NCI-H146 (cell line): ENCODE measurements at regions not wholly inside any gene's neighbourhood (a gene's known extent, or its start where the extent isn't known, plus 50 kb on each side); places are given as distances from the start of the nearest gene placed in this dataset.
A peak's percentile ranks its signal among the peaks of the same experiment; 100 is the strongest.

Experiments
- DNase-seq: peaks from one replicate; lab custom pipeline; 2025; lab: John Stamatoyannopoulos, UW

DNA sequence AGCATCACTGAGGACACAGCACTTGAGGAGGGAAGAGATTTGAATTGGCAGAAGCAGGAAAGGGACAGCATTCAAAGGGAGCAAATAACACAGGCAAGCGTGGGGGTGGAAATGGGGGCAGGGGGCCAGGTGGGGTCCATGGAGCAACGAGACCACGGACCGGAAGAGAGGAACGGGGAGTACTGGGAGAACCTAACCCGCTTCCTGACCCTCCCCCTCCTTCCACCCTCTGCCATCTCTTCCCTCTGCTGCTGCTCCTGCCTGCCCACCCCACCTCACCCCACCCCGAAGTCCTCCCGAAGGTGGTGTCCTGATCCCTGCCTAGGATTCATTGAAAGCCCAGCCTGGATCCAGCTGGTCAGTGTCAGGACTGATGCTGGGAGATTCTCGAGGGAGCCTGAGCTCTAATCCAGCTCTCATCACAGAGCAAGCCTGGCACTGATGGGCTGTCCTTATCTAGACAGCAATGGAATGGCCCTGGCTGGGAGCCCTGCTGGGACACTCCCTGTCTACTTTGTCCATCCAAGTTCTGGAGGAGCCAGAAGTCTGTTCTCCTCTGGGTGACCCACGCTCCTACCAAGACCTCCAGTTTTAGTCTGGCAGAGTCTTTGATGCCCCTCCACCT, 105.0 kb downstream of the TRIM29 start:
- no peak for DNase-seq

DNA sequence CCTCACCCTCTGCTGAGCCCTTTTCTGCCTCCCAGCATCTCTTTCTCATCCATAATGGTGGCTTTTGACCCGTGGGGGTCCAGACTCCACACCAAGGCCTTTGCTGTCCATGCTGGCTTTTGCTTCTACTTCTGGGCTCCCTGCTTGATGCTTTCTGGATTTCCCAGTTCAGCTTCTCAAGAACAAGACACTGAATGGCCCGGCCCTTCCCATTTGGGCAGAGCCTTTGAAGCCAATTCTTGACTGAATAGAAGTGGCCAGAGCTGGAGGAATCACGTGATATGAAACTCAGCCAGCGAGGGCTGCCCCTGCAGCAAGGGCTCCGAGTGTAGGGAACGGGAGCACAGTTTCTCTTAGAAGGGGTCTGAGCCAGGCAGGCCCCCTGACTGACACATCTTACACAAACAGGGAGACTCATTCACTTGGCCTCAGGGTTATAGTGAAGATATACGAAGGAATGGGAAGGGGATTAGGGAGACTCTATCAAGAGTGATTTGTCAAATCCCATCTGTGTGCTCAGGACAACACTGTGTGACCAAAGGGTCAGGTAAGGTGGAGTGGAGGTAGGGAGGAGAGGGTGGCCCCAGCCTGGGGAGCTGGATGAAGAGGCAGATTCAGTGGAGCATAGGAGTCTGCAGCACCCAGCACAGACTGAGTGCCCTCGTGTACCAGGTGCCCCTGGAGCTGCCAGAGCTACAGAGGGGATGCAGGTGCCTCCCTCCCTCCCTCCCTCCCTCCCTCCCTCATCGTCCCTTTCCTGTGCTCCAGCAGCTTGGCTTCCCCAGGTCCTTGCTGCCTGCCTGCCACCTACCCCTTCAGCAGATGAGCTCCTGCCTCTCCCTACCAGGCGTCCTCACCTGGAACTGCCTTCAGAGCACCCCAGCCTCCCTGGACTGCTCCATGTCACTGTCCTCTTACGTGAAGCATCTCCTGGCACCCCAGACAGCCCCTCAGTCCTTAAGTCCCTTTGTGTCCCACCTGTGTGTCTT, 106.0 kb downstream of the TRIM29 start:
- DNase-seq, result no peak

DNA sequence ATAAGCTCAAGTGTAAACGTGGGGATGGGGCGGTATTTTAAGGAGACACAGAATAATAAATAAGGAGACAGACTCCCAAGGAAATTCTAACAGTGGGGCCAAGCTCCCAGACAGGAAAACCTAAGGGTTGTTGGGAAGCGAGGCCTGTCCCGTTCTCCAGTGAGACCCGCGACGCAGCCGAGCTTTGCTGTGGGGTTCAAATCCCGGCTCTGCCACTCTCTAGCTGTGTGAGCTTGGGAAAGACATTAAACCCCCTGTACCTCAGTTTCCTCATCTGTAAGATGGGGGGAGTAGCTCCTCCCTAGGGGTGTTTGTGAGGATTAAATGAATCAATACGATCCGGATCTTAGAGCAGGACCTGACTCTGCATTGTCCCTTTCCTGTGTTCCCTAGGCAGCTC, 106.8 kb downstream of the TRIM29 start:
- DNase-seq, result no peak

DNA sequence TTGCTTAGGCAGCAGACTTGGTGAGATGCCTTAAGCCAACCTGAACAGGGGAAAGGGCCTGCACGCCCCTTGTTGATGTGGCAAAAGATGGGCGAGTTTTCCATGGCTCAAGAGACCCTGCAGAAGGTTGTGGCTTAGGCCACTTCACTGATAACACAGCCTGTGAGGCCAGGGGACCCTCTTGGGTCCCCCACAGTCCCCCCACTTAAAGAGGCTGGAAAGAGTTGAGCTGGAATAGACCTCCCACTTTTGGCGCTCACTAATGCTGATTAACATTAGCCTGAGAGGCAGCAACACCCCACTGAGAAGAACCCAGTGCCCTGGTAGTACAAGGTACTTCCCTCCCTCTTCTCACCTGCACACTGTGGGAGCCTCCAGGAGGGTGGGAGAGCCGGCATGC, 107.5 kb downstream of the TRIM29 start:
- DNase-seq, result no peak

DNA sequence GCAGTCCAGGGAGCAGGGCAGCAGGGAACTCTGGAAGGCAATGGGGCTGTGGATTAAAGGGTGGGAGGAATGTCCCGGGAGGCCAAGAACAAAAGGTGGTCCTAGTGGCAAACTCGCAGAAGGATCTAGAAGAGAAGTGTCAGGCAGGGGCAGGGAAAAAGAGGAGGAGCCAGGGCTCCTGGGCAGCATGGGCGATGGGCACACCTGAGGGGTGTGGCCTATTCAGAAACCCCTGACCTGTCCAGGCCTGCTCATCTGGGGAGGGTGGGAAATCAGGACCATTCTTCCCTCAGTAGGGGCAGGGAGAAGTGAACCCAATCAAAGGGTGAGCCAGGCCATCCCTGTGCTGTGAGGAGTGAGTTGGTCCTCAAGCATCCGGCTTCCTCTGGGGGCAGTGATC, 108.6 kb downstream of the TRIM29 start:
- no peak for DNase-seq

DNA sequence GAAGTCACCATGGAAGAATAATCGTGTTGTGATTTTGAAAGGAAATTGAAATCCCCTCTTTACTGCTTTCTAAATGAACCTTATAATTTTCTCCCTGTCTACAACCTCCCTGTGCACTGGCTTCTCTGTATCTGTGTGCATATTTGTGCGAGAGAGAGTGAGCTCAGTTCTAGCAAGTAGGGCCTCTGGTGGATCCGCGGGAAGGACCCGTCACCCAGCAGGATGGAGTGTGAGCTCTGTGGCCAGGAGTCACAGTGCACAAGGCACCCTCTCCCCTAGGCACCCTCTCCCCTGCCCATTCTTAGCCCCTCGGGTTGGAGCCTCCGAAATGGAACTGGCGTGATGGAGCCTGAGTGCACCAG, 109.0 kb downstream of the TRIM29 start:
- DNase-seq, result no peak

DNA sequence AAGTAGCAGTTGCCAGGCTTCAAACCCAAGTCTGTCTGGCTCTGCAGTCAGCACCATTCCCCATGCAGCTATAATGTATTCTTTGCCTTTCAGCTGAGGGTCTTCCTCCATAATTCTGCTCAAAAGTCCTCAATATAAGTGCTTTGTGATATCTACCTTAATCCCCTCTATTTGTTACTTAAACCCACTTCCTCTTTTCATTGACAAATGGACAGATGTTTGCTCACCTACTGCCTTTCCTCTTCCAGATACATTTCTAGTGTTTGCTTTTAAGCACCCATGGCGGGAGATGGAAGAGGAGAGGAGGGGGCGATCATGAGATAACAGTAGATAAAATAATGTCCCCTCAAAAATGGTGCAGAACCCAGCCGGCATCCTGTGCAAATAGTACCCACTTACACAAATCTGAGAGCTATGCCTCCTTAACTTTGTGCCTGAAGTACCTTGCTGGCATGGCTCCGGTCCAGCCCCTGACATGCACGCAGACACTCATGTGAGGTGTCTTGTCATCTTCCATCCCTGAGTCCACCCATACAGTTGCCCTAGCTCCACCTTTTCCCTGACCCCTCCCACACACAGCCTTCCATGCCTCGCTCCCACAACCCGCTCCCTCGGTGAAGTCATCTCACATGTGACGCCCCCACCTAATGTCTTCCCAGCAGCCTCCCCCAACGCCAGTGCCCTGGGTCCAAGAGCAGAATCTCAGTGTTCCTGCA, 109.6 kb downstream of the TRIM29 start:
- DNase-seq, result no peak

DNA sequence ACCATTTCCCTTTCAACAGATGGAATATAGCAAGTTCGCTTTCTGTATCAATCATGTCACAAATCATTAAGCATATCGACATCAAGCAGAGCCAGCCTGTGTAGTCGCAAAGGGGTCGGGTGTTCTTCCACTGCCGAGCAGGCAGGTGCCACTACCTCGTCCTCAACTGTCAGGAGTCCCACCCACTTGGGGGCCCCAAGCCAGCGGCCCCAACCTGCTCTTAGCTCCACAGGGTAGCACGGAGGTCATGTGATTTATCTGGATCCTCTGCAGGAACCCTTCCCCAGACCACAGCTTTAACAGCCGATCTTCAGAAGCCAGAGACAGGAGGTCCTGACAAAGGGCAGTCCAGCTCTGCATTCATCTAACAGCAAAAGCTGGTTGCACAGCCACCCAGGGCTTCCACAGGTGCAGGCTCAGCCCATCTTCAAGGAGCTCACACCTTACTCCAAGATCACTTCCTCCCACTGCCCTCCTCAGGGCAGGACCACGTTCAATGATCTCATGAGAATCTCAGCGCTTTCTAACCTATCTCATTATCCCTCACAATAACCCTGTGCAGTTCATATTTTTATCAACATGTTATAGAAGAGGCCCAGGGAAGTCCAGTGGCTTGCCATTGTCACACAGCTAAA, 110.2 kb downstream of the TRIM29 start:
- no peak for DNase-seq

DNA sequence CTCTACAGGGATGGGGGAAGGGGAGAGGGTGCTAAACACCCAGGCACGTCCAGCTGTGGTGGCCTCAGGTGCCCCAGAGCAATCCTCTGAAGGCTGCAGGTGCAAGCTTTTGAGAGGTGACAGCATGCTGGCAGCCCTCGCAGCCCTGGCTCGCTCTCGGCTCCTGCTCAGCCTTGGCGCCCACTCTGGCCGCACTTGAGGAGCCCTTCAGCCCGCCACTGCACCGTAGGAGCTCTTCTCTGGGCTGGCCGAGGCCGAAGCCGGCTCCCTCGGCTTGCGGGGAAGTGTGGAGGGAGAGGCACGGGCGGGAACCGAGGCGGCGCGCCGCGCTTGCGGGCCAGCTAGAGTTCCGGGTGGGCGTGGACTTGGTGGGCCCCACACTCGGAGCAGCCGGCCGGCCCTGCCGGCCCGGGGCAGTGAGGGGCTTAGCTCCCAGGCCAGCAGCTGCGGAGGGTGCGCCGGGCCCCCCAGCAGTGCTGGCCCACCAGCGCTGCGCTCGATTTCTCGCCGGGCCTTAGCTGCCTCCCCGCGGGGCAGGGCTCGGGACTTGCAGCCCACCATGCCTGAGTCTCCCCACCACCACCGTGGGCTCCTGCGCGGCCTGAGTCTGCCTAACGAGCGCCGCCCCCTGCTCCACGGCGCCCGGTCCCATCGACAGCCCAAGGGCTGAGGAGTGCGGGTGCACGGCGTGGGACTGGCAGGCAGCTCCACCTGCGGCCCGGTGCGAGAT, 112.1 kb downstream of the TRIM29 start:
- no peak for DNase-seq

DNA sequence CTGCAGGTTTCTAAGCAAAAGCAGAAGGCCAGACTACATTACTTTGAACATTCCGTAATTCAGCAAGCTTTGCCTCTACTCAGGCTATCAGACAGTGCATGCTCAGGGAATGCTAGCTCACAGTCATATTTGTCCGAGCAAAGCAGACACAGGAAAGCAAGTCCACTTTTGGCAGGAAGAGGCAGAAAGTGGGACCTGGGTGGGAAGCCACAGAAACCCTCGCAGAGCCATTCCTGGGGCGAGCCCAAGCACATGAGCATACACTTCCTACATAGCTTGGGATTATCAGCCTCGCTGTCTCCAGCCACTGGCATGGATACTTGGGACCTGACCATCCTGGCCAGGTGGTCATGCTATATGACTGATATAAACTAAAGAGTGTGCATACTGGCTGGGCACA, 113.3 kb downstream of the TRIM29 start:
- DNase-seq, result no peak

DNA sequence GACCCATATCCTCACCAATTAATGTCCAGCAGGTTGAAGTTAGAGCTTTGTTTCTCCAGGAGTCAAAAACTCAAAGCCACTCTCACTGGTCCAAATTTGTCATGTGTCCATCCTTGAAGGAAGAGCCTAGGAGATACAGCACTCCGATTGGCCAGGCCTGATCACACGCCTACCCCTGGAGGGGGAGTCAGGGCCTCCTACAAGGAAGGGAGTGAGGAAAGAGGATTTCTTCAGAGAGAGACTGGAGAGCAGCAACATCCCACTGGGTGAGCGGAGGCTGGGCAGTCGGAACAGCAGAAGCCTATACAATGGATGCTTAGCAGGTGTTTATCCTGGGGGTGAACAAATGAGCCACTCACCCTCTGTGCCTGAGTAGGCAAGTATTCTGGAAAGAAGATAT, 113.9 kb downstream of the TRIM29 start:
- DNase-seq, result no peak

DNA sequence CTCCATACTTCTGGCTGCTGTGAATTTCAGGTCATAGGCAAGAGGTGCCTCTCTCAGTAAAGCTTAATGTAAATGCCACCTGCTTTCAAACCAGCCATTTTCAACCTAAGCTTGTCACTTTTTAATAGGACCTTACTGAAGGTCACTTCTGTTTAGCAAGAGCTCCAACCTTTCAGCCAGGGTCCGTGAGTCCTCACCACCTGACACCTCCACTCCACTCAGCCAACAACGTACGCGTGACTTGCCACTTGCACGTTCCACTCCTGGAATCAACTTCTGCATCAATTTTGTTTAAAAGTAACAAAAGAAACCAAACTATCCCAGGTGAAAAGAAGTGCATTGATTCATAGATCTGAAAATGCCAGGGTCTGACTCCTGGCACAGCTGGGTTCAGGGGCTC, 114.4 kb downstream of the TRIM29 start:
- no peak for DNase-seq

DNA sequence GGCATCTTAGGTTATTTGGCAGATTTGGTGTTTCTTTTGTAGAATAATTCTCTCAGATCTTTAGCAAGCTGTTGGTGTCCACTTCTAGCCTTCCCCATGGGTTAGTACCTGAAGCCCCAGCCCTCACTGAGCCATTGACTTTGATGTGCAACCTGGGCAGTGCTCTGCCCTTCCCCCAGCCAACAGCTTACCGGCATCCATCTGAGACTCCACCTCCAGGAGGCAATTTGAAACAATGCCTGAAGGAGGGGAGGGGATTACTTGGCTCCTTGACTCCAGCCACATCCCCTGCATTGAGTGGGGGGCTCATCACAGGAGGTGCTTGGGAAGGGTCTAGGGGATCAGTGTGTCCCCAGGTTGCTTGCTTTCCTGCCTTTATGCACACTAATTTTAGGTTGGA, 114.8 kb downstream of the TRIM29 start:
- no peak for DNase-seq

DNA sequence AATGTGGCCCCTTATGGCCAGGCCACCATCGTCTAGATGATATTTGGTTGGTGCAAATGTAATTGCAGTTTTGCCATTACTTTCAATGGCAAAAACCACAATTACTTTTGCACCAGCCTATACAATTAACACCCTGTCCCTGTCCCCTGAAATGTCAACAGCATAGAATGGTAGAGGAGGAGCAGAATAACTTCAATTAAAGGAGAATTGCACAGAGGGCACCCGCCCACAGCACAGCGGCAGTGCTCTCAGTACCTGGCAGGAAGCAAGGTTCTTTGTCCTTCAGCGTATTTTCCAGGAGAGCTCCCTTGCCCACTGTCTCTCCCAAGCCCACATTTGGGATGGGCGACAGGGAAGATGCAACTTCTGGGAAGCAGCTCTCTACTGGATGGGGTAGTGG, 115.3 kb downstream of the TRIM29 start:
- no peak for DNase-seq

DNA sequence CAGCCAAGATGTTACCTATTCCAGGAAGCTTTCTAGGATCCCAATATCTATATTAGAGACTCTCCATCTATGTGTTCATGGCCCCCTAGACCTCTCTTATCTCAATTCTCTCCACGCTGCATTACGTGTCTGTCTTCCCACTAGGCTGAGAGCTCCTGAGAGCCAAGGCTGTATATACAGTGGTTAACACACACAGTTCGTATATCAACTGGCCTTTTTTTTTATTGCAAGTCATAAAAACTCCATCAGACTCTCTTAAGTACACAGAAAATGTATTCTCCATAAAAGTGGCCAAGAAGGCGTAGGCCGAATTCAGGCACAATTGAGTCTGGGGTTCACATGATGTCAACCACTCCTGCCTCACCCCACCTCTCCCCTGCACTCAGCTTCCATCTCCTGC, 115.9 kb downstream of the TRIM29 start:
- DNase-seq, result no peak

DNA sequence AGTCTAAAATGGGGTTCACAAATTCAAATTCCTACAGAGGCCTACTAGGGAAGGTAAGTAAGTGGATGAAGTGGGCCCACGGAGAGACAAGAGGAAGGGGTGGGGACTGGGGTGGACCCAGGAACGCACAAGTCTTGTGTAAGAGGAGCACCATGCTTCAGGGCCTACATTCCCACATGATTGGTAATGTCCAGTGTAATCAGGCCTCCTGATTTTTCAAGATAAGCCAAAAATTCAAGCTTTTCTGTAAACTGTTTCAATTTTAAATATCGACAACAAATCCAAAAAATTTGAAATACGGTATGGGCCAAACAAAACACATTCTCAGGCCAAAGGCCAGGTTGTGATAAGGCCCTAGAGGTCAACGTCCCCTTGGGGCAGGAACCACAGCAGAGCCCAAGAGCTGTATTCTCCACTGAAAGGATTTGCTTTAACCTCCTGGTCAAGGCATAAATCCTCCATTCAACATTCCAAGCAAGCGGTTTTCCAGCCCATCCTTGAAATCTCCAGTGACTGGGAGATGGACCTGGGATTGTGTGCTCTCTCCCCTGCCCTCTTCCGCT, 116.4 kb downstream of the TRIM29 start:
- no peak for DNase-seq

DNA sequence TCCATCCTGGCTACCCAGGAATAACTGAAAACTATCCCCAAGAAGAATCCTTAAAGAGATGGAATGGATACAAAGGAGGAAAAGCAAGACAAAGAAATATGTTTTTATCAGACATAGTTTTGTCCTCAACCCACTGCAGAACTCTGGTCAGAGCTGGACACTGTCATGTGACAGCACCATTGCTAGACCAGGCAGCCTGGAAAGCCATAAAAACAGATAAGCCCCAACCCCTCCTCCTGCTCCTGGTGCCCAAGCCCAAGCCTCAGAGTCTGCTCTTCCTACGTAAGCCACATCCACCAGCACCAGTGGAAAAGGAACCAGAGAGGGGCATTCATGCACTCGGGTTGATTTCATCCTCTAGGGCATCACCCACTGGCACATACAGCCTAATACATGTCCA, 116.9 kb downstream of the TRIM29 start:
- DNase-seq, result no peak

DNA sequence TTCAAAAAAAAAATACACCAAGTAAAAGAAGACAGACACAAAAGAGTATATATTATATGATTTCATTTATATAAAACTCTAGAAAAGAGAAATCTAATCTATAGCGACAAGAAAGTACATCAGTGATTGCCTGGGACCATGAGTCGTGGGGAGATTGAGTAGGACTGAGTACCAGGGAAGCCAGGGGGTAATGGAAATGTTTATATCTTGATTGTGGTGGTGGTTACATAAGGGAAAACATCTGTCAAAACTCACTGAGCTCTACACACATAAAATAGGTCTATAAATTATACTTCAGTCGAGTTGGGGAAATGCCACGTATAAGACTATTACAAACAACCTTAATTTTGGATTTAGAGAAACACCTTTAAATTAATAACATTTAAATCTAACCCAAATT, 117.4 kb downstream of the TRIM29 start:
- no peak for DNase-seq

DNA sequence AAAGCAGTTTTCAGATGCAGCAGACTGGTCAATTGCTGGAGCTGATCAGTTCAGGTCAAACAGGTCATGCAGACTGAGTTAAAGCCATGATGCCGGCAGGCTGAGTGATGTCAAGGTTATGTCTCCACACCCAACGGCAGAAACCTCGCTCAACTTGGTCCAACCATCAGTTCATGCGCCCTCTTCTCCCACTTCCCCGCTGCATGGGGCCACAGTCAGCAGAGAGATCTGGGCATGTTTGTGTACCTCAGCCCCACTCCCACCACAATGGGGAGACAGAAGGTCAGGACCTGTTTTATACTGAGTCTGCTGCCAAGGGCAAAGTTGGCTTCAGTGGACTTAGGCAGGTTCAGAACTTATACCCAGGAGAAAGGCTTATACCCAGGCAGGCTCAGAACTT, 118.7 kb downstream of the TRIM29 start:
- no peak for DNase-seq

DNA sequence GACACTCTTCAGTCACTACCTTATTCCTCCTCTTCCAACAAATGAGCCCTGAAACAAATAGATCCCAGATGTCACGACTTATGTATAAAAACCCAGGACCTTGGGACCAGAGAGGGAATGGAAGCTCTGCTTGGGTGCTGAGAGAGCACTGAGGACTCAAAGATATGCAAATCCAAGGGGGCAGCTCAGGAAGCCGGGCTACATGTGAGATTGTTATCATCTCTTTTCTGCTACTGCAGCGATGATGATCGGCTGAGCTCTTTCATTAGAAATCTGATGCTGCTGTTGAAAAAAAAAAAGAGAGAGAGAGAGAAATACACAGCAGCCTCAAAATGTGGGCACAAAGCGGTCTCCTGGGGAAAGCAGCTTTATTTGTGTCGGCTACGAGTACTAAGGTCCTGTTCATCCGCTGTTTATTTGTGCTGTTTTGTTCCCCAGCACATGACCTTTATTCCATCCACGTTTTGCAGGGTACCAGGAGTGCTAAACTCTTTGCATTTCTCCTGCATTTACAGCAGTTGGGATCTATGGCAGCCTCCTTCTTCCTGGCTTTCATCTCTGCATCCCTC, 120.2 kb downstream of the TRIM29 start:
- DNase-seq, result peak; percentile 53
